ENCODE measurements at regions not wholly inside any gene's neighbourhood (a gene's known extent, or its start where the extent isn't known, plus 50 kb on each side); places are given as distances from the start of the nearest gene placed in this dataset.

GRCh38 chr4:166432842-166433241, 559.8 kb downstream of the TLL1 start:
- no peaks in the 10 kb centered on the region for H3K9me3 ChIP-seq
- H3K27ac ChIP-seq: no peak overlapping the region
- DNase-seq: no peak
- intact Hi-C loops (cut with DNase I): no loop called here
- no peak overlapping the region for H3K4me3 ChIP-seq
- TF ChIP-seq CTCF (IDR thresholded peaks at IDR 0.05): no peak
- H3K4me1 ChIP-seq: no peaks in the 10 kb centered on the region
- no peak for ATAC-seq
- H3K36me3 ChIP-seq: no peaks in the 10 kb centered on the region
- no peaks in the 10 kb centered on the region for H3K27me3 ChIP-seq (ENCODE audit: low read depth)

- H3K9me3 ChIP-seq: no peaks in the 10 kb centered on the region
- ATAC-seq (no peak), DNase-seq (no peak)
- no peaks in the 10 kb centered on the region for H3K27me3 ChIP-seq (ENCODE audit: low read depth)
- no peak overlapping the region for H3K4me3 ChIP-seq
- no peaks in the 10 kb centered on the region for H3K4me1 ChIP-seq
- no peak overlapping the region for H3K27ac ChIP-seq
- no peak for TF ChIP-seq CTCF (IDR thresholded peaks at IDR 0.05)
- no peaks in the 10 kb centered on the region for H3K36me3 ChIP-seq
- intact Hi-C loops (cut with DNase I): no loop called here
Measured at GRCh38 chr4:166435449-166435848, 562.4 kb downstream of the TLL1 start.

- no peaks in the 10 kb centered on the region for H3K27me3 ChIP-seq (ENCODE audit: low read depth)
- ATAC-seq (no peak), DNase-seq (no peak)
- no peak overlapping the region for H3K27ac ChIP-seq
- H3K4me3 ChIP-seq: no peak overlapping the region
- no peaks in the 10 kb centered on the region for H3K4me1 ChIP-seq
- intact Hi-C loops (cut with DNase I): no loop called here
- H3K36me3 ChIP-seq: no peaks in the 10 kb centered on the region
- H3K9me3 ChIP-seq: no peaks in the 10 kb centered on the region
- no peak for TF ChIP-seq CTCF (IDR thresholded peaks at IDR 0.05)
Measured at GRCh38 chr4:166458756-166459155, 585.7 kb downstream of the TLL1 start.

- intact Hi-C loops (cut with DNase I): no loop called here
- DNase-seq (no peak), ATAC-seq (no peak)
- Histone ChIP-seq H3K27me3 (ENCODE audit: low read depth) (no peaks in the 10 kb centered on the region), H3K9me3 (no peaks in the 10 kb centered on the region), H3K36me3 (no peaks in the 10 kb centered on the region), H3K4me3 (no peak overlapping the region), H3K27ac (no peak overlapping the region), H3K4me1 (no peaks in the 10 kb centered on the region)
- TF ChIP-seq CTCF (IDR thresholded peaks at IDR 0.05): no peak
Measured at GRCh38 chr4:166459621-166460020, 586.6 kb downstream of the TLL1 start.

GRCh38 chr4:166460769-166461550, 587.9 kb downstream of the TLL1 start:
- TF ChIP-seq CTCF (IDR thresholded peaks at IDR 0.05): no peak
- Histone ChIP-seq H3K4me3 (no peak overlapping the region), H3K4me1 (no peaks in the 10 kb centered on the region), H3K27me3 (ENCODE audit: low read depth) (no peaks in the 10 kb centered on the region), H3K36me3 (no peaks in the 10 kb centered on the region), H3K27ac (no peak overlapping the region), H3K9me3 (no peaks in the 10 kb centered on the region)
- intact Hi-C loops (cut with DNase I): no loop called here
- ATAC-seq: no peak
- DNase-seq: no peak
